H9 (cell line): ENCODE measurements at regions not wholly inside any gene's neighbourhood (a gene's known extent, or its start where the extent isn't known, plus 50 kb on each side); places are given as distances from the start of the nearest gene placed in this dataset.

Experiments
- DNase-seq: peaks from one replicate; pipeline ENCODE4 v3.0.0-alpha.2; 2017
- H2AFZ ChIP-seq: one replicate; pipeline ENCODE4 v1.6.1; 2013; ENCODE audit warnings: mild to moderate bottlenecking, low read length, control low read depth, moderate library complexity
- H2AK5ac ChIP-seq: 2 replicates; pipeline ENCODE4 v1.6.1; 2013; ENCODE audit warnings: low read length, control low read depth, mixed read lengths; ENCODE audit not compliant: insufficient read length
- H2BK120ac ChIP-seq: one replicate; pipeline ENCODE4 v1.6.1; 2013; ENCODE audit warnings: low read depth, mild to moderate bottlenecking, low read length, control low read depth, inconsistent platforms; ENCODE audit not compliant: poor library complexity, severe bottlenecking
- H2BK12ac ChIP-seq: 2 replicates; pipeline ENCODE4 v1.6.1; 2013; ENCODE audit warnings: low read length, control low read depth, mixed read lengths, low read depth; ENCODE audit not compliant: insufficient read length
- H2BK15ac ChIP-seq: 2 replicates; pipeline ENCODE4 v1.6.1; 2013; ENCODE audit warnings: low read depth, low read length, control low read depth
- H2BK20ac ChIP-seq: one replicate; pipeline ENCODE4 v1.6.1; 2013; ENCODE audit warnings: low read depth, mild to moderate bottlenecking, low read length, control low read depth, inconsistent platforms; ENCODE audit not compliant: poor library complexity, severe bottlenecking
- H2BK5ac ChIP-seq: 2 replicates; pipeline ENCODE4 v1.6.1; 2013; ENCODE audit warnings: low read length, control low read depth, mixed read lengths; ENCODE audit not compliant: insufficient read length
- H3K14ac ChIP-seq: 2 replicates; pipeline ENCODE4 v1.6.1; 2013; ENCODE audit warnings: low read length, control low read depth; ENCODE audit not compliant: insufficient read depth
- H3K18ac ChIP-seq: 2 replicates; pipeline ENCODE4 v1.6.1; 2013; ENCODE audit warnings: low read depth, mild to moderate bottlenecking, mixed read lengths, low read length, control low read depth; ENCODE audit not compliant: insufficient read length
- H3K23ac ChIP-seq: 2 replicates; pipeline ENCODE4 v1.6.1; 2013; ENCODE audit warnings: low read length, control low read depth, mixed read lengths, low read depth; ENCODE audit not compliant: insufficient read length
- H3K23me2 ChIP-seq: 2 replicates; pipeline ENCODE4 v1.6.1; 2013; ENCODE audit warnings: low read depth, mild to moderate bottlenecking, mixed read lengths, low read length, control low read depth; ENCODE audit not compliant: insufficient read length, poor library complexity, severe bottlenecking
- H3K27ac ChIP-seq: 2 replicates; pipeline ENCODE4 v1.5.1; 2013; ENCODE audit warnings: low read length, control low read depth, mixed read lengths, low read depth; ENCODE audit not compliant: insufficient read length
- H3K27me3 ChIP-seq: 2 replicates; pipeline ENCODE4 v1.6.1; 2013; ENCODE audit warnings: low read length, control low read depth, inconsistent platforms; ENCODE audit not compliant: insufficient read depth
- H3K4ac ChIP-seq: 2 replicates; pipeline ENCODE4 v1.6.1; 2013; ENCODE audit warnings: low read depth, mild to moderate bottlenecking, control low read depth, inconsistent platforms, low read length, moderate library complexity
- H3K4me1 ChIP-seq: 2 replicates; pipeline ENCODE4 v1.6.1; 2013; ENCODE audit warnings: low read length, control low read depth, inconsistent platforms; ENCODE audit not compliant: insufficient read depth
- H3K4me2 ChIP-seq: 2 replicates; pipeline ENCODE4 v1.6.1; 2013; ENCODE audit warnings: low read length, control low read depth, mixed read lengths; ENCODE audit not compliant: insufficient read length, insufficient read depth
- H3K56ac ChIP-seq: 2 replicates; pipeline ENCODE4 v1.6.1; 2013; ENCODE audit warnings: low read depth, mild to moderate bottlenecking, mixed read lengths, low read length, control low read depth; ENCODE audit not compliant: insufficient read length
- H3K79me1 ChIP-seq: 2 replicates; pipeline ENCODE4 v1.6.1; 2013; ENCODE audit warnings: low read depth, mild to moderate bottlenecking, moderate library complexity, low read length, control low read depth, inconsistent platforms; ENCODE audit not compliant: insufficient read depth, poor library complexity, severe bottlenecking
- H3K79me2 ChIP-seq: 2 replicates; pipeline ENCODE4 v1.6.1; 2013; ENCODE audit warnings: low read length, control low read depth, inconsistent platforms; ENCODE audit not compliant: insufficient read depth
- H3K9ac ChIP-seq: 2 replicates; pipeline ENCODE4 v1.6.1; 2013; ENCODE audit warnings: low read length, control low read depth, mixed read lengths; ENCODE audit not compliant: insufficient read length; ENCODE audit errors: extremely low read depth
- H3K9me3 ChIP-seq: one replicate; pipeline ENCODE4 v1.6.1; 2013; ENCODE audit warnings: low read depth, low read length, inconsistent platforms; ENCODE audit not compliant: control insufficient read depth
- H3T11ph ChIP-seq: one replicate; pipeline ENCODE4 v1.6.1; 2013; ENCODE audit warnings: mild to moderate bottlenecking, low read length, control low read depth, inconsistent platforms
- H4K20me1 ChIP-seq: one replicate; pipeline ENCODE4 v1.6.1; 2013; ENCODE audit not compliant: control insufficient read depth, insufficient read length, insufficient read depth
- H4K5ac ChIP-seq: 2 replicates; pipeline ENCODE4 v1.6.1; 2013; ENCODE audit warnings: low read depth, mild to moderate bottlenecking, mixed read lengths, low read length, control low read depth; ENCODE audit not compliant: insufficient read length
- H4K8ac ChIP-seq: replicated peaks from 2 replicates; pipeline ENCODE4 v1.6.1; 2013; ENCODE audit warnings: low read length, control low read depth, mixed read lengths, low read depth; ENCODE audit not compliant: insufficient read length
- H4K91ac ChIP-seq: 2 replicates; pipeline ENCODE4 v1.6.1; 2013; ENCODE audit warnings: low read depth, mild to moderate bottlenecking, moderate library complexity, mixed read lengths, low read length, control low read depth; ENCODE audit not compliant: insufficient read length
- H3K27ac Mint-ChIP-seq, 3 experiments: 2 replicates in 2 of 3; 3 replicates in 1 of 3; pipeline ENCODE4 v1.8.0; 2020 to 2021; ENCODE audit warnings: mixed read lengths in 3 of 3, mild to moderate bottlenecking in 1 of 3, moderate library complexity in 1 of 3
- H3K27me3 Mint-ChIP-seq: 2 replicates; pipeline ENCODE4 v1.8.0; 2021; ENCODE audit warnings: low read depth, mild to moderate bottlenecking, moderate library complexity, mixed read lengths
- H3K36me3 Mint-ChIP-seq, 3 experiments: 2 replicates in 2 of 3; 3 replicates in 1 of 3; pipeline ENCODE4 v1.8.0; 2020 to 2021; ENCODE audit warnings: low read depth in 3 of 3, mixed read lengths in 3 of 3; ENCODE audit not compliant: insufficient read depth in 1 of 3
- H3K4me1 Mint-ChIP-seq, 2 experiments: 2 replicates each; pipeline ENCODE4 v1.8.0; 2020; ENCODE audit warnings: mixed read lengths in 2 of 2
- H3K4me3 Mint-ChIP-seq, 2 experiments: 2 replicates in 1 of 2; 3 replicates in 1 of 2; pipeline ENCODE4 v1.8.0; 2020 to 2021; ENCODE audit warnings: mild to moderate bottlenecking in 2 of 2, mixed read lengths in 2 of 2, moderate library complexity in 1 of 2
- H3K9me3 Mint-ChIP-seq, 2 experiments: 2 replicates in 1 of 2; 3 replicates in 1 of 2; pipeline ENCODE4 v1.8.0; 2020; ENCODE audit warnings: mild to moderate bottlenecking in 2 of 2, mixed read lengths in 2 of 2, moderate library complexity in 1 of 2
- CTCF ChIP-seq: fragments of 200-600 bp; sonication (generic); conservative IDR thresholded peaks from 3 replicates; pipeline ENCODE4 v1.8.0; 2021; ENCODE audit warnings: antibody characterized with exemption, mild to moderate bottlenecking
- WGBS: extraction: QIAGEN DNeasy Blood & Tissue Kit; methylation state at CpG from one replicate; pipeline ENCODE4 v1.1.7; 2013; ENCODE audit warnings: missing lambda C conversion rate, low lambda C conversion rate, mixed read lengths; ENCODE audit not compliant: insufficient read length; ENCODE audit errors: extremely low coverage; 5-methylcytosine and 5-hydroxymethylcytosine counted together

DNA sequence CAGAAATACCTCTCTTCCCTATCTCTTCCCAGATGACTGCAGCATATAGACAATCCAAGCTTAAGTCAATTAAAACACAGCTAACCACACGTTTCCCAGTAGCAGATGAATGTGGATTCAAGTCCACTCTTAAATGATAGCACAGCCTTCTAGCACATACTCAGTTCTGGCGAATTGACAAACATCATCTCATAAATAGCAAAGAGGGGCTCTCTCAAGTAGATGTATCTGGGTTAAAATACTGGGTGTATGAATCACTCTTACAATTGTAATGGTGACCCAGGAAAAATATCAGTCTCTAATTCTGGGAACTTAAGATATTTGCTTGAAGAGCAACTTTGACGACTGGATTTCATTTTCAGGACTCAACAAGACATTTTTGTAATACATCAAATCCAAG, 67.0 kb upstream of the HAPLN1 start:
- H3K9me3 ChIP-seq, result no peaks in the 10 kb centered on the region
- peaks cover 0 to 6% of the 10 kb centered on the region in 2 experiments; a peak in 1 of 4 replicates for H3K4me1 Mint-ChIP-seq
- H3K23ac ChIP-seq, result no peak overlapping the region
- H3K79me2 ChIP-seq, result no peaks in the 10 kb centered on the region
- no peak overlapping the region for H3K27ac ChIP-seq
- H3K56ac ChIP-seq, result no peak overlapping the region
- H3K79me1 ChIP-seq, result no peaks in the 10 kb centered on the region
- H2BK12ac ChIP-seq, result no peak overlapping the region
- no peaks in the 10 kb centered on the region for H4K20me1 ChIP-seq
- H3T11ph ChIP-seq, result no peak overlapping the region
- no peak overlapping the region for H2BK20ac ChIP-seq
- no peak overlapping the region for H2BK15ac ChIP-seq
- H3K4me3 Mint-ChIP-seq, result no peak overlapping the region
- TF ChIP-seq CTCF, result no peak
- H2AK5ac ChIP-seq, result no peak overlapping the region
- no peak overlapping the region for H4K5ac ChIP-seq
- H3K27ac Mint-ChIP-seq, result no peak overlapping the region
- no peak overlapping the region for H2BK120ac ChIP-seq
- no peak overlapping the region for H4K8ac ChIP-seq
- H4K91ac ChIP-seq, result no peak overlapping the region
- H3K9me3 Mint-ChIP-seq, result no peaks in the 10 kb centered on the region
- H3K27me3 Mint-ChIP-seq, result no peaks in the 10 kb centered on the region
- no peaks in the 10 kb centered on the region for H3K4me1 ChIP-seq
- DNase-seq, result no peak
- no peak overlapping the region for H2AFZ ChIP-seq
- H3K23me2 ChIP-seq, result no peaks in the 10 kb centered on the region
- H3K4ac ChIP-seq, result no peak overlapping the region
- H3K9ac ChIP-seq, result no peak overlapping the region
- no peak overlapping the region for H3K18ac ChIP-seq
- no peak overlapping the region for H3K4me2 ChIP-seq
- no CpG with 5 or more reads among the region's 3 CpGs for WGBS
- no peaks in the 10 kb centered on the region for H3K36me3 Mint-ChIP-seq
- H3K27me3 ChIP-seq, result no peaks in the 10 kb centered on the region
- H2BK5ac ChIP-seq, result no peak overlapping the region
- H3K14ac ChIP-seq, result no peak overlapping the region
